IPS-NIHi7 (cell line): ENCODE measurements at regions not wholly inside any gene's neighbourhood (a gene's known extent, or its start where the extent isn't known, plus 50 kb on each side); places are given as distances from the start of the nearest gene placed in this dataset.

Experiments used
- DNase-seq: peaks from one replicate; pipeline ENCODE4 v3.0.0; 2012; ENCODE audit warnings: mixed read lengths; ENCODE audit errors: extremely low spot score

- DNase-seq, result no peak
These were observed 292.7 kb downstream of the ZNF516 start for GRCh38 chr18:76202322-76202721.

DNA sequence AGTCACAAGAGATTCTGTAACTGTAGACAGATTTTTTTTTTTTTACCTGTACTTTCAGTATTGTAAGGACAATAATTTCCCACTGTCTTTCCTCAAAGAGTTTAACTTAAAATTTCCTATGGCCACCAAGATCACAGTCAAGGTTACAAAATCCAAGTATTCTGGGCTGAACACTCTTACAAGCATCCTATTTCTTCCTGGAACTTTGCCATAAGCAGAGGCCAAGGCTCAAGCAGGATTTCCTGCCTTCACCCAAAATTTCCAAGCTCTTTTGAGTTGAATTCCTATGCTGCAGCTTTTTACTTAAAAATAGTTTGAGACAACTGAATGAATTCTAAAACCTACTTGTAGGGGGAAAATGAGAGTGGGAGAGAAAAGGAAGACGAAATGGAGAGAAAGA, 299.4 kb downstream of the ZNF516 start:
- no peak for DNase-seq

GRCh38 chr18:76188097-76188496, 306.9 kb downstream of the ZNF516 start:
- DNase-seq, result no peak

- DNase-seq, result no peak
These were observed 315.8 kb downstream of the ZNF516 start for GRCh38 chr18:76179257-76179656.

DNA sequence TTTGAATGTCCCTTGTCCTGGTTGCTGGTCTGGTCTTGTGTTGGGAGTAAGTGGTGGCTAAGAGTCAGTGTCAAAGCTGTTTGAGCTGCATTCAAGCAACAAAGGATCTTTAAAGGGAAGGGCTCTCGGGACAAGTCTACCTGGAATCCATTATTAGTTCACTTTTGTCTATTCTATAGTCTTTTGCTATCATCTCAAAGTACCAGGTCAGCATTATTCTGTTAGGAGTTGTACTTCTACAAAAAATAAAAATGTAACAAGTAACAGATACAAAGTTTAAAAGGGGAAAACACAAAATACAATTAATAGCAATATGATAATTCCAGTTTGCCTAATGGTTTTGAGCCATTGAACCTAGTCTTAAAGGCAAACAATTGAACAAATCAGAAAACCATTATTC, 317.9 kb downstream of the ZNF516 start:
- DNase-seq, result no peak

GRCh38 chr18:76174451-76174850, 320.6 kb downstream of the ZNF516 start:
- no peak for DNase-seq

- DNase-seq, result no peak
These were observed 325.3 kb downstream of the ZNF516 start for GRCh38 chr18:76169733-76170132.

DNA sequence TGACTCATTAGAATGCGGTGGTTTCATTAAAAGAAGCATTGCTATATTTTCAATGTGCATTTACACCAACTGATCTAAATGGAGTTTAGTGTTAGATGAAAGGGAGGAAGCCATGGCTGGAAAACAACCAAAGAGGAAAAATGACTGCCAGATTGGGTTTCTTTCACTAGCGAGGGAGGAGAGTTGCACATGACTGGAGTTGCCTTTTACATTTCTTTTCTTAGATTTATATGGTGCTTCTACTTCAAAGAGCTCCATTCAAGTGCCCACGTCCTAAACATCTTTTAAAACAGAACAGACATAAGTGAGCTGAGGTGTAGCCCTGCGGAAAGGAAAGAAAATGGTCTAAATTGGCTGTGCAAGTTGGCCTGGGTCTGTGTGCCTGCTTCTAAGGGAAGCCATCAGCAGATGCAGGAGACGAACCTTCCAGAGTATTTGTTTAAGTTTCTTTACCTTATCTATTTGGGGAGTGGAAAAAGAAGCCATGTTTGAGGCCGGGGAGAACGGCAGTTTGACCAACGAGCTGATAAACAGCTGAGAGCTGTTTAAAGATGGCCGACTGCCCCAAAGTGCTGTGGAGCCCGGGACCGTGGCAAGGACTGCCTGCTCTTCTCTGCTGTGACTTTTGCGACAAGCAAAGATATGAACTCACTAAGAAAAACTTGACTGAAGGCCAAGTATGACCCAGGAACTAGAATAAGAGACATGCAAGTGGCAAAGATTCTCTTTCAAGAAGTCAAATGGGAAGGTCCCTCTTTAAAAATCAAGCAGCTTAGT, 327.0 kb downstream of the ZNF516 start:
- DNase-seq, result no peak

DNA sequence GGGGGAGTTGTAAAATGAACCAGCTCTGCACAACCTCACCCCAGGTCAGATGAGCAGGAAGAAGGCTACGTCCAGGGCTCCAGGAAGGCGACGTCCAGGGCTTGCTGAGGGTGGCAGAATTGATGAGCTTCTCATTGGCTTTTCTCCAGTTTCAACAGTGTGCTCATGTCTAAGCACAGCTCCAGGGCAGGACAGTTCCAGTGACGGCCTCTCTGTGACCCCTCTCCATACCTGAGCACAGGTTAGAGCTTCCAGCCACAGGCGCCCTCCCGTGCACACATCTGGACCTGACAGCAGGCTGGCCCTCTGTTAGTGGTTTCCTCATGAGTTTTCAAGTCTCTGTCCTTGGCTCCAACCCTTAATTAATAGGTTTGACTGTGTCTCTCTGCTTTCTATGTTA, 327.6 kb downstream of the ZNF516 start:
- no peak for DNase-seq

GRCh38 chr18:76162886-76163285, 332.2 kb downstream of the ZNF516 start:
- no peak for DNase-seq

- DNase-seq, result no peak
These were observed 333.1 kb downstream of the ZNF516 start for GRCh38 chr18:76161983-76162382.

DNA sequence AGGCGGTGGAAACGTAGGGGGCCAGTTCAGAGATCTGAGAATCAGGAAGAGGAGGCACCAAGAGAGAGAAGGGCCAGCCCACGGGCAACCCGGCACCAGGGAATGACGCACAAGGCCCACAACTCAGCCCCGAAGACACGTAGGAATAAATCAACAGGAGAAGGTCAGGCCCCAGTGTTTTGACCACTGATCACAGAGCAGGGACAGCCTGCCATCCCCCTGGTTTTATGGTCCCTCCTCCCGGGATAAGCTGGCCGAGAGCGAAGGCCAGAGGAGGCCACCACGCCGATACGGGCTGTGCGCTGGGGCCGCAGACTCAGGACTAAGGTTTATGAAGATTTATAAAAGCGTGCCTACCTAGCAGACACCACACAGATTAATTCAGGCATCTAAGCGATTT, 341.4 kb downstream of the ZNF516 start:
- DNase-seq, result no peak

GRCh38 chr18:76149734-76150133, 345.3 kb downstream of the ZNF516 start:
- DNase-seq, result no peak

DNA sequence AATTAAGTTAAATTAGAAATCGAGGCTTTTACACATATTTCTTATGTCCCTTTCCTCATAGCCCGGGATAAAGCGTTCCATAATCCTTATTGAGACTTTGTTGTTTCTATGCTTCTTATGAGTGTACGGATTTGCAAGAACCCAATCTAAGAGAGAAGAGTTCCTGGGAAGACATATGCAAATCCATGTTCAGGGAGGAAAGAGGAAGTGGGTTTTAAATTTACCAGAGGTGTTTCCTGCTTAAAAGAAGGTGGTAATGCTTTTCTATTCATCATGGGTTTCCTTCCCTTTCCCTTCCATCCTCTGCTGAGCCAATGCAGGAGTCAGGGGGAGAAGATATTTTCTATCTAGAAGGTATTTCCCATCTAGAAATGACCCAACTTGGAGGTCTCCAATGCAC, 345.8 kb downstream of the ZNF516 start:
- DNase-seq, result no peak

DNA sequence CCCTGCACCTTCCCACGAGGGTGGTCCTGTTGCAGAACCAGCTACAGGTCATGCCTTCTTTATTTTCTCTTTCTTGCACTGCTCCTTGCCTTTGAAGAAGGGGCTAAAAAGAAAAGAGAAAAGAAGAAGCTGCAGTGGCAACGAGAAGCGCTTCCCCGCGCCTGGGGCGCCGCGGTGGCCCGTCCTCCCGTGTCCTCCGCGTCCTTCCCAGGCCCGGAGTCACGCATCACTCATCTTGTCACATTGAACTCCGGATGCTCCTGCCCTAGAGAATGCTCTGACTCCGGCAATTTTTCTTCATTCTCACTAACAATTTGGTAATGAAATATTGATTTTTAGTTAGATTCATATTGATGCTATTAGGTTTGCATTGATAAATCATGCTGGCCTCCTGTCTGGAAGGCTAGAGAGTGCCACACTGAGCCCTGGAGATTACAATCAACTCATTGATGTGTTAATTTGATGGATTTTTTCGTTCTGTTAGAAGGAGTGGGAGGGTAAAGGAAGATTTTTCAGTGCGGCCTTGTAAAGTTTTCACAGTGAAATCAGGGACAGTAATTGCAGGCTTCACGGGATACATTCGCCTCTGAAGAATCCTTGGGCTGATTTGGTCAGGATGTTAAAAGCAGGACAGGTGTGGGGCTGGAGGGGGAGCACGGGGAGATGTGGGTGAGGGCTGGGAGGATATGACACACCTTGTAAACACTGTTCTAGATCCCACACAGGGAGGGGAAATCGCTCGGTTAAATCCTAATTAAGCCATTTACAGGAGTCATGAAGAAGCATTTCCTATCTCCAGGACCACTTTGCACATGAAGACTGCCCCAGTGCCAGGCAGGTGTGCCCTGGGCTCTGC, 349.3 kb downstream of the ZNF516 start:
- no peak for DNase-seq

DNA sequence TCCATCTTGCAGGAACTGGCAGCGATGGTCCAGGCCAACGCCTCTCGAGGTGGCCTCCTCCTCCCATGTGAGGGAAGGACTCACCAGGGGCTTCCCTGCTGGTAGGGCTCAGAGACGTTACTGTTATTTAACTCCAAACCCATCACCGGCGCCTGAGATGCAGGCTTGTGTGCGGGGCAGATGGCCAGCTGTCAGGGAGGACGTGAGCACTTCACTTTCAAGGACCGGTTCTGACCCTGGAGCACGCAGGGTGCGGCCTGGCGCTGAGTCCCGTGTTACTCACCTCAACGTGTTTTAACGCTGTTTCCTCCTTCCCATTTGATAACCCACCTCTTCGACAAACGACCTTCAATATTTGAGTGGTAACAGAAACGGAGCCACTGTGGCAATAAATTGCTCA, 350.2 kb downstream of the ZNF516 start:
- no peak for DNase-seq

DNA sequence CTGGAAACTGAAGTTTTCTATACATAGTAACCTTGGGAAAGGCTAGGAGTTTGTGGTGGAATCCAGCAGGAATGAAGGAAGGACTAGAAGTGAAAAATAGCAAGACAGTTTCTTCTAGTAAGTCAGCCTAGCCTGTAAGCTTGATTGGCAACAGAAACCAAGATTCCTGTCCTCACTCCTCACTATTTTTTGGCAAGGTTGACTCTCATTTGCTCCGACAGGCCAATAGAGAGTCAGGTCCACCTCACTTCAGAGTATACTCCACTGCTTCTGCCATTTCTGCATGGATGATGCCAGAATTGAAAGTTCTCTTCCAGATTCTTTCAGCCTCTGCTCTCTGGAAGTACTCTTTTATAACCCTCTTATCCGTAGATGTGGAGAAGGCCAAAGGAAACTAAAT, 352.4 kb downstream of the ZNF516 start:
- no peak for DNase-seq

DNA sequence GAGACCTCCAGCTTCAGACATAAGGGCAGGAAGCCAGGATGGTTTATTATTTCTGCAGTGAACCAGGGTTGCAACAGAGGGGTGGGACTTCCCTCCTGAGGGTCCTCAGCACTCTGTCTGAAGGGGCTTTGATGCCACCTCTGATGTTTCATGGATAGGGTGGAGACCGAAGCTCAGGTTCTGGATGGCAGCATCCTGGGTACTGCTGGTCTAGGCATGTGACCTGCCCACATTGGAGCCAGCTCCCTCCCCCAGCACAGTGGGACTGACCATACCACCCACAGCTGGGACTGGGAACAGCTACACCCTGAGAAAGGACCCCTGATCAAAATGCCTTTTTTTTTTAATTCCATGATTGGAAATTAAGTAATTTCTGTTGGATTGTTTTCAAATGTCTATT, 355.2 kb downstream of the ZNF516 start:
- DNase-seq, result no peak

DNA sequence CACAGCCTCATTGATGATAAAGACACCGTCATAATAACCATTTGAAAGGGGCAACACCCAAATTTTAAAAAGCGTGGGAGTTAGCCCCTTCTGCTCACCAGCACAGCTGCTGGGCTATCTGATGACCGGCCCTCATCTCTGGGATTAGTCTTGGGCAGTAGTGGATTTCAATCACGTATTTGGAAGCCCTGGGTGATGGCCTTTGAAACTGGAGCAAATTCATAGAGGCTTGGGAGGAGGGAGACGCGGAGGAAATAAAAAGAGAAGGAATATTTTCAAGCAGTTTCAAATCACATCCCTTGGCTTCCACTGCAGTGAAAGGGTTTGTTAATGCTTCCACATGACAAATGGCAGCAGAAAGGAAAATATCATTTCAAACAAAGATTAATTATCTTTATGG, 357.8 kb downstream of the ZNF516 start:
- no peak for DNase-seq

DNA sequence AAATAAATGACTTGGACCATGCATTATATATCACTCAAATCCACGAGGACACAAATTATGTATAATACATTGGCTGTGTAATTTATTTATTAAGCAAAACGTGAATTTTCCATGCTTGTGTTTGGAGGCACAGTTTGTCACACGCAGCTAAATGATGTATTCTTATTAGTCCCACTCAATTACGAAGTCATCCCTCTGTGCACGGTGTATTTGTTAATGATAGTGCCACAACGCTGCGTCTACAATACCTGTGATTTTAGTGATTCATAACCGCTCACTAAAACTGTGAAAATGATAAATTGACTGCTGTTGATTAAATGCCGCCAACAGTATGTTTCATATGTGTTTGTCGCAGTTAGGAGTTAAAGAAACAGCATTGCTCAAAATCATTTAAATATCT, 358.3 kb downstream of the ZNF516 start:
- DNase-seq, result no peak

DNA sequence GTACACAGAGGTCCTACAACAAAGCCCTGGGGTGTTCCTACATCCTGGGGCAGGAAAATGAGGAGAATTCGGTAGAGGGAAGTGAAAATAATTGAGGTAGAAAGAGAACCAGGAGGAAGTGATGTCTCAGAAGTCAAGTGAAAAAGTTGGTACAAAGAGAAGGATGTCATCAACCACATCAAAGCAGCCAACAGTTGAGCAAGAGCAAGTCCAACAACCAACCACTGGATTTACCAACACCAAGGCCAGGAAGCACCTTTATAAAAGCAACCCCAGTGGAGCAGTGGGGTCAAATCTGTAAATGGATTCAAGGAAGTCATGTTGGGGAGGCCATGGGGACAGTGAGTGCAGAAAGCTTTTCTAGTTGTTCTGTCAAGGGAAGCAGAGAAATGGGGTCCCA, 360.4 kb downstream of the ZNF516 start:
- no peak for DNase-seq

DNA sequence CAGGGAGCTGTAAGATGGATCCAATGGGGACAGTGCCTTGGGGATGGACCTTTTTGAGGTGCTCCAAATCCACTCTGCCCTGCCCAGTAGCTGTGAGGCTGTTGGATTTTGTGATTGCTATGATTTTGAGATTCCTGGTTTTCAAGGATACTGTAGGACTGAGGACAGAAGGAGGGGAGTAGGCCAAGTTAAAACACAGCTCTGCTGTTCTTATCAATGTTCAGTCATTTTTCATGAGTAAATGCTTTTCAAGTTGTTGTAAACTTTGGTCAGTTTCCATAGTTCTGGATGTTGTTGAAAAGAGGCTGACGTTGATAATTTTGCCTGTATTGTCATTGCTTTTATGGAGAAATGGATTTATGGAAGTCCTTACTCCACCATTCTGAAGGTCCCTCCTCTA, 361.2 kb downstream of the ZNF516 start:
- no peak for DNase-seq

- DNase-seq, result no peak
These were observed 363.3 kb downstream of the ZNF516 start for GRCh38 chr18:76131738-76132137.
